HG03159 (cell line): ENCODE measurements at regions not wholly inside any gene's neighbourhood (a gene's known extent, or its start where the extent isn't known, plus 50 kb on each side); places are given as distances from the start of the nearest gene placed in this dataset.
"Not testable (repeated sequence)": the region's sequence is repeated elsewhere in the genome, so short reads cannot be mapped to it uniquely, and the experiment has no call there.

ENCODE experiments used
- ATAC-seq: cut with Tn5 transposase; IDR thresholded peaks from one replicate; pipeline ENCODE4 v1.9.1; 2021; ENCODE audit warnings: mild to moderate bottlenecking, moderate library complexity; ENCODE audit not compliant: unreplicated experiment

DNA sequence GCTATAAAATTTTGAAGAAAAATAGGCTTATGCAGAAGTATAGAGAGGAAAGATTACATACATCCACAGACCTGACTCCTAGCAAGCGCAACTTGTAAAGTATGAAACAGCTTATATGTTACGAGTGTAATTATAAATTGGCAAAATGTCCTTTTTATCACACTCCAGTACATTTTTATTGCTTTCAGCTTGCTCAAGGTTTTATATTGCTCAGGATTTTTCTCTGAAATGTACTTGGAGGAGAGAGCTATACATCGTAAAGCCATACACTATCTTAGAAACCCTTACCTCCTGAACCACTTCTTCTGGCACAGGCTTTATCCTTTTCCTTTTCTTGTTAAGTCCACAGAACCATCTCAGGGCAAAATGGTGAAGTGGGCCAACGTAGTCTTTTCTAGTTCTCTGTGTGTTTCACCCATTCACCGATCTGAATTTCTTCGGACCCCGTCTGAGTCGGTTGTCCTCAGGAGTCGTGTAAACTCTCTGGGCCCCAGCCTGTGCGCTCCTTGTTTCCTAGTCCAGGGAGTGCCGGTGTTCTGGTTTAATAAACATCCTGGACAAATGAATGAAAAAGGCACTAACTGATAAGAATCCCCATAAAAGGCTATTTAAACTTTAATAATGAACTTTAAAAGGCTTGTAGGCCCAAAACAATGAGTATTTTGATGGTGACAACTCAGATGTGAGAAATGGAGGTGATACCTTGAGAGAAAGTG is 150.2 kb upstream of the SPATA31A3 start:
- not testable (repeated sequence) for ATAC-seq

DNA sequence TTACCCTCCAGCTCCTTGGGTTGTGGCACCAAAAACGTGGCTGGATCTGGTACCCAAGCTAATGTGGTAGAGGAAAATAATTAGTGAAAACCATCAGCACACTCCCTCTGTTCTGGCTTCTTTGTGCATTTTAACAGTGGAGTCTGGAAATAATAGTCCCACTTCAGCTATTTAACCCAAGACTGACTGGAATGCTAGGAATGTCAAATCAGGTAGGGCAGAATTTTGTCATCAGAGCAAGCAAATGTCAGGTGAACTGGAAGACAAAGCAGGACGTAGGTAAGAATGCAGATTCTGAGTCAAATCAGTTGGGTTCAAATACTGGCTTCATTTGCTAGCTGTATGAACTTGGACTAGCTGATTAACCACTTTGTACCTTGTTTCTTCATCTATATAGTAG is 144.0 kb upstream of the SPATA31A3 start:
- not testable (repeated sequence) for ATAC-seq

DNA sequence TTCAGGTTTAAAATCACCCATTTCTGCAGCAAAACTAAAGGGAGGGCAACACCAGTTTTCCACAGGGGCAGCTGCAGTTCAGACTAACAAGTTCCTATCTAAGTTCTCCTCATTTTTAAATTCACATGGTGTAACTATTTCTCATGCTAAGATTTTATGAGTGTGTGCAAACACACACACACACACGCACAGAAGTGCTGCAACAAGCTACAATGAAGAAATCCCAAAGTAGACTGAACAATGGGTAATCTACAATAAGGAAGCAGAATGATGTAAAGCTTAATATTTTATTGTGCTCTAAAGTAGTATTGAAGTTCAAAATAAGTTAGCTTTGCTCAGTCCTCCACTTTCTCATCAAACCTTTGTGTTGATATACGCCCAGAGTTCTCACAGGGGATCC is 140.8 kb upstream of the SPATA31A3 start:
- ATAC-seq: not testable (repeated sequence)

DNA sequence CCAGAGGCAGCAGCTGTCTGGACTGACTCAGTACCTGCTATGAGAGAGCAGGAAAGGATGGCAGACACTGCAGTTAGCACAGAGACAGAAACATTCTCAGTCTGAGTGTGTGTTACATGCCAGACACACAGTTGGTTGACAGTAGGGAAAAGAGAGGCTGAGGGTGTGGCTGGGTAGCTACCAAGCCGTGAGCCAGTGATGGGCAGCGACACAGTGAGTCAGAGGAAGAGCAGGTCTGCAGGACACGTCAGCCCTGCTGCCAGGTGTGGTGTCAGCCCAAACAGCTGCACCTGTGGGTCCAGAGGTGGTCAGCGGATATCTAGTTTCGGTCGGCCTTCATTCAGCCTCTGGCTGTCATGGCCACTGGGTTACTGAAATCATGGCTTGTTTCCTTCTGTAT is 124.4 kb upstream of the SPATA31A3 start:
- not testable (repeated sequence) for ATAC-seq

DNA sequence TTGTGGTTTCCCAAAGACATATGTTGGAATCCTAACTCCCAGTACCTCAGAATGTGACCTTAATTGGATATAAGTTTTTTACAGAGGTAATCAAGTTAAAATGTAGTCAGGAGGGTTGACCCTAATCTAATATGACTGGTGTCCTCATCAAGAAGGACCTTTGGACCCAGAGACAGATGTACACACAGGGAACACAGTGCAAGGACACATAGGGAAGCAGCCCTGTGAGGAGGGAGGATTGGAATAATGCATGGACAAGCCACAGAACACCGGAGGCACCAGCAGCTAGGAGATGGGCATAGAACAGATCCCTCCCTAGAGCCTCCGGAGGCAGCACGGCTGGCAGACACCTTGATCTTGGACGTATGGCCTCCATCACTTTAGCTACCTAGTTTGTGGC is 119.8 kb upstream of the SPATA31A3 start:
- not testable (repeated sequence) for ATAC-seq

DNA sequence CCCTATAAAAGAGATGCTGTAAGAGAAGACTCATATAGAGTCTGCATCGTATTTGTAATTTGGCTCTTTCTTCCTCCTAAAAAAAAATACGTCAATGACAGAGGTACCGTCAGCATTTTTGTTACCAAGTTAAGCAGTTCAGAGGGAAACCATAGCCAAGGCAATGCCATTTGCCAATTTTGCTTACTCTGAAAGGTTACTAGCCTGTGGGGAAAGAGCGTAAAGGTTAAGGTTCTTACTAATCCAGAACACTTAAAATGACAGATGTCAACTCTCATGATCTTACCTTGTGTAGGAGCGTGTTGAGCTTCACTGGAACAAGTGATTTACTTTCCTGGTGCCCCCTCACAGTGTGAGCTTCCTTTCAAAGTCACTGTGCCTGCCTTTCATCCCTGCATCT is 119.4 kb upstream of the SPATA31A3 start:
- not testable (repeated sequence) for ATAC-seq

DNA sequence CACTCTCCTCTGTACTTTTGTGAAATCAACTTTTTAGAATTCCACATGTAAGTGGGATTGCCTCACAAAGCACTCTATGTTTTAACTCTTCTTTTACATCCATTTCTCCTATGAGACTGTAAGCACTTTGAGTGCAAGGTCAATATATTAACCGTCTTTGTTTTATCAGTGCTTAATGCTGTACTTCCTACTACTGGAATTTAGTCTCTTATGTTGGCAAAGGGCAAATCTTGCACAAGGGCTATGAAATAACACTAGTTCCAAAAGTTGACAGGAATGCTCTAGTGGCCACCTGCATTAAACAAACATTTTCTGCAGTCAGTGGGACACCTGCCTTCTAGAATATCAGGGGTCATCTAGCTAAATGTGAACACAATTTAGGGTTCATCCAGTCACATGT is 117.5 kb upstream of the SPATA31A3 start:
- not testable (repeated sequence) for ATAC-seq

DNA sequence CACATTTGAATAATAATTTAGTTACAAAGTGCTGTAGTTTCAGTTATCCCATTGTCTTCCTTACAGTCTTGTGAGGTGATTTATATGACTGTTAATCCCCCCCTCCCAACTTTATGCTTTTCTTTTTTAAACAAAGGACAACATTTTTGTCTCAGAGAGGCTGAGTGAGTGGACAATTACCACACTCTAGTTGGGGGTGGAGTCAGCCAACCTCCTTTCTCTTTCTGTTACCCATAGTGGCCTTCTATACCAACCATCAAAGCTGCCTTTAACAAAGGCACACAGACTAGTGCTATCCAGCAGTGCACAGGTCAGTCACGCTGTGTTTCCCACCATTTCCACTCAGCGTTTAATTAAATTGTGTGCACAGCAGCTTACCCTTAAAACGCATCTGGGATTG is 114.3 kb upstream of the SPATA31A3 start:
- ATAC-seq: not testable (repeated sequence)

DNA sequence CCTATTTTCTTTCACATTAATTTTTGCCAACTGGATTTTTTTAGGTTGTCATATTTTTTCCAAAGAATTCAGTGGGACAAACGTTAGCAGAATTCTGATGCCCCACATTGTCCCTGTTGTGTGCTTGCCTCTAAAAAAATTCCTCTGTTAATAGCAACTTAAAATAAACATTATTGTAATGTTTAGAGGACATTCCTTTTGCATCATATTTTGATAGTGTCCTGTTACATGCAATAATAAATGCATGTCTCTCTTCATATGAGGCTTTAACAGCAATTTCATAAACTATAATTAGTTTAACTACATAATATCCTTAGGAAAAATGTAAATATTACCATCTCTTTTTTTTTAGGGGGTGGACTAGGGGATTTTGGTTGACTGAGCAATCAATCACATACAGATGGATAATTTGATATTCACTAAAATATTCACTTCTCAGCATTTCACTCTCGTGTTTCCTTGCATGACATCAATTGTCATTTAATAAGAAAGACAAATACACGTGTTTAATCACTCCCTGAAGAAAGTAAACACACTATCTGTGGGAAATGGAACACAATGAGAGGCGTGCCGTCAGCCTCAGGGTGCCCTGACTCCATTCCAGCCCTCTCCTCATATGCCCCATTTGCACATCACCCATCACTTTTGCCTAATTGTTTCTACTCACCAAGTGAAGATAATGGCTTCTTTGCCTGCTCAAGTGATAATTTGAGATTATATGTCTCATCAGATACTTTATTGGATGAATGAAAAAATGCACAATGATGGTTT is 110.3 kb upstream of the SPATA31A3 start:
- ATAC-seq: not testable (repeated sequence)

DNA sequence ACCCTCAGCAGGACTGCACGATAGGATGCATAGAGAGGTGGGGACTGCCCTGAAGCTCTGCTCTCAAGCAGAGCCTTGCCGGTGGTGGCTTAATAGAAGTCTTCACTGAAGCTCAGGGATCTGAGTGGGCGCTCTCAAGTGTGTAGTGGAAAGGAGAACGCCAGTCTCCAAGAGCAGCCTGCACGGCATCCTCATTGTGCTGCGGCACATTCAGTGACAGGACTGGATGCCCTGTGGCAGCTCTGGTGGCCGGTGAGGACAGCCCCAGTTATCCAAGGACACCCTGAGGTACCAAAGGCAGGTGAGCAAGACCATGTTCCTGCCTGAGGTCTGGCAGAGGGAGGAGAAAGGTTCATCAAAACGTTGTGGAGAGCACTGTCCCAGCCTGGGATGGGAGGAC is 98.8 kb upstream of the SPATA31A3 start:
- ATAC-seq: not testable (repeated sequence)

DNA sequence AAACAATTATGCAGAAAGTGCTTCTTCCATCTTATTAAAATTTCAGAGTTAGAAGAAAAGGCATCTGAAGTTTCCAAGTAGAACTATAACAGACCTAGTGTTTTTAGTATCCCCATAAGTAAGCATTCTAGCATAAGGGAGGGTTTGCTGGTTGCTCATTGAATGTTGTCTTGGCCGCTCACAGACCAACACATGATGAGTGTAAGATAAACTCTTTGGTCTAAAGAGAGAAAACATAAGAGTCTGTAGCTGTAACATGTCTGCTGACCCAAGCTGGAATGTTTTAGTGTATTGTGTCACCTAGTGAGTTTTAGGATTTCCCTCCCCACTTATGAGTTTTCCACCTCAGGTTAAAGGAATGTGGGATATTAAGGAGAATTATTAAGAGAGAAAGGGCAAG is 94.5 kb upstream of the SPATA31A3 start:
- ATAC-seq: not testable (repeated sequence)

DNA sequence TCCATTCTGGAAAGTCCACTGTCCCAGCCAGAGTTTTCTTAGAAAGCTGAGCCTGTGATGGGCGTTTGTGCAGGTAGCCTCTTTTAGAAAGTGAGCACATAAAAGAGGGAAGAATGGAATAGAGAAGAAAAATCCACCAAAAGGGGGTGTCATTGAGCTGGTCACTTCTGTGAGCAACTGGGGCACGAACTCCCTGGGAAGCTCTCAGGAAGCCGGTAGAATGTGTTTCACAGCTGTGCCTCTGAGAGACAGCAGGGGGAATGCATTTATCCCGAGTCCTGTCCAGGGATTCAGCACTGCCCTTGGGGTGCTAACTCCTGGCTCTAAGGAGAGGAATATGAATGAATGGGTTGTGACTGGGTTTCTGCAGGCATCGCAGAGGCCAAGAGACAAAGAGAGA is 73.8 kb upstream of the SPATA31A3 start:
- ATAC-seq: not testable (repeated sequence)

DNA sequence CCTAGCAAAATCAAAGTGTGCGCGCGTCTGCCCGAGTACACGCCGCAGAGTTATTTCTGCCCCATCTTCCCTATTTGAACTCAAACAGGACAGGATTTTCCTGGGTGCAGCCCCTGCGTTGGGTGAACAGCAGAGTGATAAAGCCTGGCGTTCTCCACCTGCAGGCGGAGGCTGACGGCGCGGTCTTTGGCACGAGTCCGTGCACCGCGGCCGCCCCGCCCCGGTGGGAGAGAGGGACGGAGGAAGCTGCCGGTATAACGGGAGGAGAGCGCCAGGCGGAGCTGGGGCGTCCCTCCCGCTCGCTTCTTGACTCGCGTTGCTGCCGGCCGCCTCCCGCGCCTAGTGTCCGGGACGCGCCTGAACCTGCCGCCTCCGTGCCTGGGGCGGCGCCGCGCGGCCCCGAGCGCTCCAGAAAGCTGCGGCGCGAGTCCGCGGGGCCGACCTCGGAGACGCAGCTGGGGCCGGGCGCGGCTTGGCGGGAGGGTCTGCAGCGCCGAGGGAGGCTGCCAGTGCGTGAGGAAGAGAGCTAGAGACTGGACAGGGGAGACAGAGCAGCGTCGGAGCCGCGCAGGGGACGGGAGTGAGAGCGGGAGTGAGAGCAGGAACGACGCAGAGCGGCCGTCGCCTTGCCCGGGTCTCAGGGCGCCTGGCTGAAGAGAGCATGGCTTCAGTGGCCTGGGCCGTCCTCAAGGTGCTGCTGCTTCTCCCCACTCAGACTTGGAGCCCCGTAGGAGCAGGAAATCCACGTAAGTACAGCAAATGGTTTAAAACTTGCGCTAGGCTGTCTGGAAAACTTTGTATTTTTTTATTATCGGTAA is 66.8 kb upstream of the SPATA31A3 start:
- ATAC-seq: not testable (repeated sequence)
